GM12878 (cell line): ENCODE measurements at regions not wholly inside any gene's neighbourhood (a gene's known extent, or its start where the extent isn't known, plus 50 kb on each side); places are given as distances from the start of the nearest gene placed in this dataset.

Experiments
- ATAC-seq: fragments of 200-7000 bp; cut with Tn5 transposase; 3 replicates; pipeline ENCODE4 v1.9.1; 2020; ENCODE audit warnings: mild to moderate bottlenecking, moderate library complexity
- BruUV-seq: library from RNA; stranded (reverse); fragments of 400-500 nt; replicated peaks from 2 replicates; lab custom pipeline; 2021; lab: Mats Ljungman, UMichigan
- CTCF ChIA-PET: fragments of 300-600 bp; sonication (Branson Sonifier 250); formaldehyde crosslinking; extraction: SDS; loops from one replicate; lab custom pipeline; 2021; ENCODE audit warnings: inconsistent platforms; lab: Yijun Ruan, JAX
- POLR2A ChIA-PET: fragments of 350-600 bp; formaldehyde crosslinking; extraction: SDS; loops from one replicate; lab custom pipeline; 2021; ENCODE audit warnings: inconsistent platforms; lab: Charles Lee
- RAD21 ChIA-PET: fragments of 300-600 bp; sonication (Branson Sonifier 250); formaldehyde crosslinking; loops from one replicate; lab custom pipeline; 2023; ENCODE audit warnings: antibody characterized with exemption; ENCODE audit not compliant: unreplicated experiment; lab: Charles Lee
- SMC1A ChIA-PET: fragments of 300-600 bp; sonication (Branson Sonifier 250); formaldehyde crosslinking; loops from one replicate; lab custom pipeline; 2023; ENCODE audit not compliant: unreplicated experiment, uncharacterized antibody; lab: Charles Lee
- DNase-seq: peaks from one replicate; pipeline ENCODE4 v3.0.0-alpha.2; 2011; ENCODE audit warnings: low read depth, low spot score
- FAIRE-seq: peaks from 3 replicates; lab custom pipeline; 2011; peaks lifted over from hg19 to GRCh38; lab: Jason Lieb, UNC
- H2AFZ ChIP-seq: 2 replicates; pipeline ENCODE4 v1.6.0; 2011; ENCODE audit warnings: low read depth, low read length, control low read depth; ENCODE audit not compliant: control insufficient read depth
- H3K27ac ChIP-seq: 2 replicates; pipeline ENCODE4 v1.5.1; 2011; ENCODE audit warnings: control low read depth; ENCODE audit not compliant: control insufficient read depth, insufficient read depth
- H3K27me3 ChIP-seq, 2 experiments: replicated peaks in 1 of 2; 2 replicates each; pipeline versions ENCODE4 v1.6.0 to v1.6.1; 2011; ENCODE audit warnings: low read length in 1 of 2; ENCODE audit not compliant: control insufficient read depth in 2 of 2, insufficient read depth in 2 of 2
- H3K36me3 ChIP-seq, 2 experiments: 2 replicates each; pipeline ENCODE4 v1.5.1; 2011; ENCODE audit warnings: low read length in 1 of 2; ENCODE audit not compliant: control insufficient read depth in 2 of 2, insufficient read depth in 2 of 2
- H3K4me1 ChIP-seq: 2 replicates; pipeline ENCODE4 v1.6.1; 2011; ENCODE audit warnings: mild to moderate bottlenecking, low read length, moderate library complexity, mixed read lengths; ENCODE audit not compliant: control insufficient read depth, insufficient read depth
- H3K4me2 ChIP-seq: 2 replicates; pipeline ENCODE4 v1.6.0; 2011; ENCODE audit warnings: control low read depth; ENCODE audit not compliant: control insufficient read depth, insufficient read depth
- H3K4me3 ChIP-seq: fragments of 200-600 bp; sonication (generic); 2 replicates; pipeline ENCODE4 v1.5.1; 2016
- H3K79me2 ChIP-seq: 2 replicates; pipeline ENCODE4 v1.6.0; 2011; ENCODE audit warnings: low read length; ENCODE audit not compliant: control insufficient read depth, insufficient read depth
- H3K9ac ChIP-seq: 2 replicates; pipeline ENCODE4 v1.8.0; 2011; ENCODE audit warnings: low read length, control low read depth, mixed read lengths; ENCODE audit not compliant: control insufficient read depth, insufficient read depth
- H3K9me3 ChIP-seq: replicated peaks from 3 replicates; pipeline ENCODE4 v1.5.1; 2011; ENCODE audit warnings: mild to moderate bottlenecking, low read length; ENCODE audit not compliant: control insufficient read depth, insufficient read depth
- H4K20me1 ChIP-seq: 2 replicates; pipeline ENCODE4 v1.6.0; 2011; ENCODE audit not compliant: control insufficient read depth, insufficient read depth
- ASH2L ChIP-seq: fragments of 300-600, 200-600 bp; sonication (generic); IDR thresholded peaks from 2 replicates; pipeline ENCODE4 v1.6.1; 2017; ENCODE audit warnings: low read depth, mild to moderate bottlenecking, borderline replicate concordance
- CBX5 ChIP-seq: sonication (generic); IDR thresholded peaks from 2 replicates; pipeline ENCODE4 v1.6.1; 2016; ENCODE audit warnings: low read depth, moderate library complexity, mild to moderate bottlenecking, inconsistent platforms
- CREB1 ChIP-seq: IDR thresholded peaks from 2 replicates; pipeline ENCODE4 v1.6.1; 2012; ENCODE audit warnings: low read depth, mild to moderate bottlenecking, inconsistent platforms
- CREM ChIP-seq: IDR thresholded peaks from 2 replicates; pipeline ENCODE4 v1.6.1; 2014; ENCODE audit warnings: antibody characterized with exemption, low read depth
- ETV6 ChIP-seq, 2 experiments: fragments of 450-650 bp in 1 of 2; IDR thresholded peaks in 1 of 2; conservative IDR thresholded peaks in 1 of 2; 2 replicates each; pipeline ENCODE4 v1.6.1; 2014; ENCODE audit warnings: antibody characterized with exemption in 1 of 2, borderline replicate concordance in 1 of 2, low read depth in 1 of 2, mild to moderate bottlenecking in 1 of 2, moderate library complexity in 1 of 2
- GABPA ChIP-seq: IDR thresholded peaks from 2 replicates; pipeline ENCODE4 v1.6.1; 2014; ENCODE audit warnings: antibody characterized with exemption, low read depth, mild to moderate bottlenecking, inconsistent platforms
- IRF3 ChIP-seq: fragments of 450-650 bp; IDR thresholded peaks from 2 replicates; pipeline ENCODE4 v1.6.1; 2014; ENCODE audit warnings: mild to moderate bottlenecking
- MYB ChIP-seq: fragments of 150-350 bp; IDR thresholded peaks from 2 replicates; pipeline ENCODE4 v1.6.1; 2014; ENCODE audit warnings: mild to moderate bottlenecking, low read depth, low read length, borderline replicate concordance
- NFYB ChIP-seq: IDR thresholded peaks from 2 replicates; pipeline ENCODE4 v1.6.1; 2011; ENCODE audit warnings: low read depth, mild to moderate bottlenecking, low read length, improper control_type of control experiment, moderate library complexity; ENCODE audit not compliant: insufficient read depth
- NRF1 ChIP-seq: conservative IDR thresholded peaks from 2 replicates; pipeline ENCODE4 v1.6.1; 2011; ENCODE audit warnings: mild to moderate bottlenecking, low read depth, low read length, improper control_type of control experiment
- SMARCA5 ChIP-seq: fragments of 450-650 bp; IDR thresholded peaks from 2 replicates; pipeline ENCODE4 v1.6.1; 2017; ENCODE audit warnings: mild to moderate bottlenecking
- SP1 ChIP-seq: IDR thresholded peaks from one replicate; pipeline ENCODE4 v1.6.1; 2011; ENCODE audit warnings: low read depth, low read length
- STAT1 ChIP-seq: fragments of 450-650 bp; conservative IDR thresholded peaks from 2 replicates; pipeline ENCODE4 v1.6.1; 2014; ENCODE audit warnings: antibody characterized with exemption, mild to moderate bottlenecking
- ZNF24 ChIP-seq: fragments of 450-650 bp; IDR thresholded peaks from 2 replicates; pipeline ENCODE4 v1.6.1; 2017; ENCODE audit warnings: antibody characterized with exemption, mild to moderate bottlenecking
- ZNF592 ChIP-seq: fragments of 450-650 bp; IDR thresholded peaks from 2 replicates; pipeline ENCODE4 v1.6.1; 2017; ENCODE audit warnings: mild to moderate bottlenecking, moderate library complexity
- whole genome bisulfite sequencing: methylation state at CpG from one replicate; pipeline ENCODE4 v1.1.6; 2016; ENCODE audit warnings: low lambda C conversion rate; ENCODE audit not compliant: insufficient replicate concordance, insufficient coverage; ENCODE audit errors: missing lambda C conversion rate; 5-methylcytosine and 5-hydroxymethylcytosine counted together
- in situ Hi-C: fragments of 300-500 bp; cut with MboI; formaldehyde crosslinking; loops from 9 replicates; pipeline ENCODE4 v1.14.3; 2018; ENCODE audit warnings: mixed read lengths
- intact Hi-C: fragments of 100-400 bp; cut with micrococcal nuclease; formaldehyde crosslinking; loops from one replicate; pipeline ENCODE4 v1.14.2; 2022; ENCODE audit not compliant: unreplicated experiment
- TF ChIP-seq, protein P1 (sequence below): fragments of 450-650 bp; IDR thresholded peaks from 2 replicates; pipeline ENCODE4 v1.6.1; 2017; ENCODE audit warnings: mild to moderate bottlenecking, moderate library complexity

DNA sequence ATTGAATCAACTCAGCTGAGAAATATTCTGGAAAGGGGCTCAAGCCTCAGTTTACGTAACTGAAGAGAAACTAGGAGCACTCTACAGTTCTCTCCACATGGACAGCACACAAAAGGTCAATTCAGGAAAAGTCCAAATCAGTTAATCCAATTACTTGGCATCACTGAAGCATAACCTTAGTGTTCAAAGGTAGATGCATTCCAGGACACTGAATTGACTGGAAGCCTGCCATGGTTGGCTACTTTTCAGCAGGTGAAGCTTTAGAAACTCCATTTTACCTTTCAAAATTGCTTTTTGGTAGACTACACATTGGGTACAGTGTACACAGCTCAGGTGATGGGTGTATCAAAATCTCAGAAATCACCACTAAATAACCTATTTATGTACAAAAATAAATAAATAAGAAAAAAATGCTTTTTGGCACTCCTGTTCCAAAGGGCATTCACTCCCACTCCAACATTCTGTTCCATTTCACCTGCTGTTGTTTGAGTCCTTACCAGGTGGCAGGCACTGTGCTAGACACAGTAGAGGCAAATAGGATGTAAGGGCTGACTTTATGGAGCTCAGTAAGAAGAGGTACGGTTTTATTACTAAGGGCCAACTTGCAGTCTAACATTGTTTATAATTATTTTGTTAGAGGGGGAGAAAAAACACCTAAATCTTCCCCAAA is 153.4 kb downstream of the FAXC start:
- Histone ChIP-seq H3K36me3 (no peaks in the 10 kb centered on the region), H3K27me3 (no peaks in the 10 kb centered on the region; a peak in 1 of 4 replicates), H3K27ac (no peak overlapping the region), H3K4me1 (peaks cover under 1% of the 10 kb centered on the region; the same call in 1 of the 2 replicates), H3K79me2 (no peaks in the 10 kb centered on the region), H3K4me3 (no peak overlapping the region), H2AFZ (no peak overlapping the region), H4K20me1 (no peaks in the 10 kb centered on the region; the same call in 1 of the 2 replicates), H3K9ac (no peak overlapping the region), H3K9me3 (no peaks in the 10 kb centered on the region), H3K4me2 (no peak overlapping the region)
- ChIA-PET SMC1A (no interaction called here), CTCF (interaction anchor here (0.7 to 1.4 kb wide), 2 partner anchors 24 to 46 kb away, joined by 3 to 4 read pairs; no protein-coding TSS in a partner anchor), RAD21 (no interaction called here), POLR2A (no interaction called here)
- BruUV-seq, result no TSS peak
- WGBS, result 11% methylated on average over 2 of the region's 2 CpGs
- DNase-seq, result no peak
- no peak for FAIRE-seq
- in situ Hi-C loops (no loop called here), intact Hi-C loops (no loop called here)
- no peak for ATAC-seq
- TF ChIP-seq IRF3, result no peak
- TF ChIP-seq, protein P1, sequence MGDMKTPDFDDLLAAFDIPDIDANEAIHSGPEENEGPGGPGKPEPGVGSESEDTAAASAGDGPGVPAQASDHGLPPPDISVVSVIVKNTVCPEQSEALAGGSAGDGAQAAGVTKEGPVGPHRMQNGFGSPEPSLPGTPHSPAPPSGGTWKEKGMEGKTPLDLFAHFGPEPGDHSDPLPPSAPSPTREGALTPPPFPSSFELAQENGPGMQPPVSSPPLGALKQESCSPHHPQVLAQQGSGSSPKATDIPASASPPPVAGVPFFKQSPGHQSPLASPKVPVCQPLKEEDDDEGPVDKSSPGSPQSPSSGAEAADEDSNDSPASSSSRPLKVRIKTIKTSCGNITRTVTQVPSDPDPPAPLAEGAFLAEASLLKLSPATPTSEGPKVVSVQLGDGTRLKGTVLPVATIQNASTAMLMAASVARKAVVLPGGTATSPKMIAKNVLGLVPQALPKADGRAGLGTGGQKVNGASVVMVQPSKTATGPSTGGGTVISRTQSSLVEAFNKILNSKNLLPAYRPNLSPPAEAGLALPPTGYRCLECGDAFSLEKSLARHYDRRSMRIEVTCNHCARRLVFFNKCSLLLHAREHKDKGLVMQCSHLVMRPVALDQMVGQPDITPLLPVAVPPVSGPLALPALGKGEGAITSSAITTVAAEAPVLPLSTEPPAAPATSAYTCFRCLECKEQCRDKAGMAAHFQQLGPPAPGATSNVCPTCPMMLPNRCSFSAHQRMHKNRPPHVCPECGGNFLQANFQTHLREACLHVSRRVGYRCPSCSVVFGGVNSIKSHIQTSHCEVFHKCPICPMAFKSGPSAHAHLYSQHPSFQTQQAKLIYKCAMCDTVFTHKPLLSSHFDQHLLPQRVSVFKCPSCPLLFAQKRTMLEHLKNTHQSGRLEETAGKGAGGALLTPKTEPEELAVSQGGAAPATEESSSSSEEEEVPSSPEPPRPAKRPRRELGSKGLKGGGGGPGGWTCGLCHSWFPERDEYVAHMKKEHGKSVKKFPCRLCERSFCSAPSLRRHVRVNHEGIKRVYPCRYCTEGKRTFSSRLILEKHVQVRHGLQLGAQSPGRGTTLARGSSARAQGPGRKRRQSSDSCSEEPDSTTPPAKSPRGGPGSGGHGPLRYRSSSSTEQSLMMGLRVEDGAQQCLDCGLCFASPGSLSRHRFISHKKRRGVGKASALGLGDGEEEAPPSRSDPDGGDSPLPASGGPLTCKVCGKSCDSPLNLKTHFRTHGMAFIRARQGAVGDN, result no peak
- TF ChIP-seq NFYB, result no peak
- no peak for TF ChIP-seq CREB1
- TF ChIP-seq STAT1, result no peak
- no peak for TF ChIP-seq ETV6 (conservative IDR thresholded peaks at IDR 0.05 in 1 of 2, IDR thresholded peaks at IDR 0.05 in 1 of 2; ENCODE audit: borderline replicate concordance in 1 of 2, low read depth in 1 of 2)
- no peak for TF ChIP-seq ASH2L
- TF ChIP-seq CBX5, result no peak
- no peak for TF ChIP-seq ZNF592
- no peak for TF ChIP-seq ZNF24
- TF ChIP-seq MYB, result no peak
- TF ChIP-seq GABPA, result no peak
- no peak for TF ChIP-seq SMARCA5
- no peak for TF ChIP-seq SP1
- TF ChIP-seq CREM, result no peak
- no peak for TF ChIP-seq NRF1
